ENCODE measurements at regions not wholly inside any gene's neighbourhood (a gene's known extent, or its start where the extent isn't known, plus 50 kb on each side); places are given as distances from the start of the nearest gene placed in this dataset.
"Not testable (repeated sequence)": the region's sequence is repeated elsewhere in the genome, so short reads cannot be mapped to it uniquely, and the experiment has no call there.

DNA sequence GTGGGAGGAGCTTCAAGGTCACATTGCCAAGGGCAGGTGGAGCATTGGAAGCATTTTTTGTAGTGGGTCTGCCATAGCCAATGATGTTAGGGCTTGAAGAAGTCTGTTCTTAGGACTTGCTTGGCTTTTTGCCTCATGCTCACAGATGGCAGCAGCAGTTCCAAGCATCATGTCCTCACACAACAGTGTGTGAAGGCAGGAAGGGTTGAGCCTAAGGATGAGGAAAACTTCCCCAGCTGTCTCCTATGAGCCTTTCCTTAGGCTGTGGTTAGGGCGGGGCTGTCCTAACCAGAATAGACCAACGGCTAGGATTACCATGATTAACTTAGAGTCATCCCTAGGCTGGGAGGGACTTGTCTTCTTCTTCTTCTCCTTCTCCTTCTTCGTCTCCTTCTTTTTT is 76.2 kb upstream of the KCNA1 start:
- no peak overlapping the region for H3K27ac ChIP-seq (ENCODE audit: low read depth, low read length)
- H3K79me2 ChIP-seq (ENCODE audit: insufficient read depth, low read length): no peaks in the 10 kb centered on the region
- no peaks in the 10 kb centered on the region for H3K27me3 ChIP-seq (ENCODE audit: insufficient read depth, low read length)
- Mint-ChIP-seq H3K27me3 (ENCODE audit: low read depth, unreplicated experiment) (no peaks in the 10 kb centered on the region), H3K36me3 (ENCODE audit: low read depth, unreplicated experiment) (no peaks in the 10 kb centered on the region), H3K27ac (ENCODE audit: unreplicated experiment) (no peak overlapping the region), H3K4me3 (ENCODE audit: unreplicated experiment) (no peak overlapping the region), H3K9me3 (ENCODE audit: unreplicated experiment) (no peaks in the 10 kb centered on the region), H3K4me1 (ENCODE audit: low read depth, unreplicated experiment) (peaks cover 6% of the 10 kb centered on the region)
- H3K9ac ChIP-seq (ENCODE audit: low read length): no peak overlapping the region
- no peak overlapping the region for H3K4me2 ChIP-seq (ENCODE audit: low read length)
- no peak overlapping the region for H3K4me3 ChIP-seq (ENCODE audit: insufficient read depth, low read depth, low read length)
- no peak overlapping the region for H2AFZ ChIP-seq (ENCODE audit: low read depth, low read length)
- no peaks in the 10 kb centered on the region for H3K36me3 ChIP-seq (ENCODE audit: insufficient read depth, low read length)
- FAIRE-seq (no peak), DNase-seq (ENCODE audit: low read depth) (no peak)
- H3K4me1 ChIP-seq (ENCODE audit: insufficient read depth, low read length): no peaks in the 10 kb centered on the region
- no peaks in the 10 kb centered on the region for H4K20me1 ChIP-seq (ENCODE audit: insufficient read depth, low read length)
- H3K9me3 ChIP-seq (ENCODE audit: insufficient read depth, low read depth, low read length): peaks cover 5% of the 10 kb centered on the region
- TF ChIP-seq EZH2 (IDR thresholded peaks at IDR 0.05; ENCODE audit: insufficient read depth, low read length): no peak
- TF ChIP-seq, protein P1, sequence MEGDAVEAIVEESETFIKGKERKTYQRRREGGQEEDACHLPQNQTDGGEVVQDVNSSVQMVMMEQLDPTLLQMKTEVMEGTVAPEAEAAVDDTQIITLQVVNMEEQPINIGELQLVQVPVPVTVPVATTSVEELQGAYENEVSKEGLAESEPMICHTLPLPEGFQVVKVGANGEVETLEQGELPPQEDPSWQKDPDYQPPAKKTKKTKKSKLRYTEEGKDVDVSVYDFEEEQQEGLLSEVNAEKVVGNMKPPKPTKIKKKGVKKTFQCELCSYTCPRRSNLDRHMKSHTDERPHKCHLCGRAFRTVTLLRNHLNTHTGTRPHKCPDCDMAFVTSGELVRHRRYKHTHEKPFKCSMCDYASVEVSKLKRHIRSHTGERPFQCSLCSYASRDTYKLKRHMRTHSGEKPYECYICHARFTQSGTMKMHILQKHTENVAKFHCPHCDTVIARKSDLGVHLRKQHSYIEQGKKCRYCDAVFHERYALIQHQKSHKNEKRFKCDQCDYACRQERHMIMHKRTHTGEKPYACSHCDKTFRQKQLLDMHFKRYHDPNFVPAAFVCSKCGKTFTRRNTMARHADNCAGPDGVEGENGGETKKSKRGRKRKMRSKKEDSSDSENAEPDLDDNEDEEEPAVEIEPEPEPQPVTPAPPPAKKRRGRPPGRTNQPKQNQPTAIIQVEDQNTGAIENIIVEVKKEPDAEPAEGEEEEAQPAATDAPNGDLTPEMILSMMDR (IDR thresholded peaks at IDR 0.05; ENCODE audit: insufficient read depth, low read depth, low read length): no peak

DNA sequence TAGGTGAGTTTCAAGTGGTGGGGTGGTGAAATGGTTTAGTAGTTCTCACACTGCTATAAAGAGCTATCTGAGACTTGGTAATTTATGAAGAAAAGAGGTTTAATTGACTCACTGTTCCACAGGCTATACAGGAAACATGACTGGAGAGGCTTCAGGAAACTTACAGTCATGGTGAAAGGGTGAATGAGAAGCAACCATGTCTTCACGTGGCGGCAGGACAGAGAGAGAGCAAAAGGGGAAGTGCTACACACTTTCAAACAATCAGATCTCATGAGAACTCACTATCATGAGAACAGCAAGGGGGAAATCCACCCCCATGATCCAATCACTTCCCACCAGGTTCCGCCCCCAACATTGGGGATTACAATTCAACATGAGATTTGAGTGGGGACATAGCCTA is 67.3 kb upstream of the KCNA1 start:
- H2AFZ ChIP-seq (ENCODE audit: low read depth, low read length); FAIRE-seq; H3K79me2 ChIP-seq (ENCODE audit: insufficient read depth, low read length); H3K4me1 ChIP-seq (ENCODE audit: insufficient read depth, low read length); H3K27ac Mint-ChIP-seq (ENCODE audit: unreplicated experiment); H3K4me3 Mint-ChIP-seq (ENCODE audit: unreplicated experiment); H4K20me1 ChIP-seq (ENCODE audit: insufficient read depth, low read length); H3K9ac ChIP-seq (ENCODE audit: low read length); H3K9me3 Mint-ChIP-seq (ENCODE audit: unreplicated experiment); H3K36me3 ChIP-seq (ENCODE audit: insufficient read depth, low read length); H3K9me3 ChIP-seq (ENCODE audit: insufficient read depth, low read depth, low read length); H3K27ac ChIP-seq (ENCODE audit: low read depth, low read length); H3K4me1 Mint-ChIP-seq (ENCODE audit: low read depth, unreplicated experiment); H3K4me3 ChIP-seq (ENCODE audit: insufficient read depth, low read depth, low read length); DNase-seq (ENCODE audit: low read depth); H3K27me3 ChIP-seq (ENCODE audit: insufficient read depth, low read length); H3K4me2 ChIP-seq (ENCODE audit: low read length); H3K36me3 Mint-ChIP-seq (ENCODE audit: low read depth, unreplicated experiment); H3K27me3 Mint-ChIP-seq (ENCODE audit: low read depth, unreplicated experiment): not testable (repeated sequence)

DNA sequence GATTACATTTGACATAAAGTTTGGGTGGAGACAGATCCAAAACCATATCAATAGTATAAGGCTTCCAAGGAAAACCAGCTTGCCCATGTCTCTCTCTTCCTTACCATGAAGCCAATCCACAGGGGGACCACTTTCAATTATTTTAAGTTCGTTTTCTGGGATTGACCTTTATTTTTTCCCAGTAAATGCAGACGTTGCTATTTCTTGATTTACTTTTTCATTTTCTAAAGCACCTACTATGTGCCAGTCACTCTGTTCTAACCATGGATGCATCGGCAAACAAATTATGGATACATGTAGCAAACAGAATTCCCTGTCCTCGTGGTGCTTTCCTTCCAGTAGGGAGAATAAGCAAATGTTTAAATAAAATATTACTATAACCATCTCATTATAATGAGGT is 65.8 kb upstream of the KCNA1 start:
- Mint-ChIP-seq H3K4me1 (ENCODE audit: low read depth, unreplicated experiment) (no peaks in the 10 kb centered on the region), H3K27ac (ENCODE audit: unreplicated experiment) (no peak overlapping the region), H3K27me3 (ENCODE audit: low read depth, unreplicated experiment) (no peaks in the 10 kb centered on the region), H3K4me3 (ENCODE audit: unreplicated experiment) (no peak overlapping the region), H3K9me3 (ENCODE audit: unreplicated experiment) (no peaks in the 10 kb centered on the region), H3K36me3 (ENCODE audit: low read depth, unreplicated experiment) (no peaks in the 10 kb centered on the region)
- Histone ChIP-seq H3K79me2 (ENCODE audit: insufficient read depth, low read length) (no peaks in the 10 kb centered on the region), H3K4me3 (ENCODE audit: insufficient read depth, low read depth, low read length) (no peak overlapping the region), H3K4me1 (ENCODE audit: insufficient read depth, low read length) (no peaks in the 10 kb centered on the region), H2AFZ (ENCODE audit: low read depth, low read length) (no peak overlapping the region), H3K9me3 (ENCODE audit: insufficient read depth, low read depth, low read length) (no peaks in the 10 kb centered on the region), H3K27me3 (ENCODE audit: insufficient read depth, low read length) (no peaks in the 10 kb centered on the region), H3K9ac (ENCODE audit: low read length) (no peak overlapping the region), H3K27ac (ENCODE audit: low read depth, low read length) (no peak overlapping the region), H3K36me3 (ENCODE audit: insufficient read depth, low read length) (no peaks in the 10 kb centered on the region), H4K20me1 (ENCODE audit: insufficient read depth, low read length) (no peaks in the 10 kb centered on the region), H3K4me2 (ENCODE audit: low read length) (no peak overlapping the region)
- TF ChIP-seq EZH2 (IDR thresholded peaks at IDR 0.05; ENCODE audit: insufficient read depth, low read length): no peak
- TF ChIP-seq, protein P1 (IDR thresholded peaks at IDR 0.05; ENCODE audit: insufficient read depth, low read depth, low read length): no peak
- no peak for FAIRE-seq
- DNase-seq (ENCODE audit: low read depth): no peak

All from astrocyte (in vitro differentiated cells and primary cell).